OCI-LY7 (cell line): ENCODE measurements at regions not wholly inside any gene's neighbourhood (a gene's known extent, or its start where the extent isn't known, plus 50 kb on each side); places are given as distances from the start of the nearest gene placed in this dataset.

Experiments
- BruUV-seq: library from RNA; stranded (reverse); fragments of 400-500 nt; replicated peaks from 2 replicates; lab custom pipeline; 2021; lab: Mats Ljungman, UMichigan
- CTCF ChIA-PET: fragments of 300-600 bp; sonication (Branson Sonifier 250); formaldehyde crosslinking; loops from one replicate; lab custom pipeline; 2022; ENCODE audit warnings: antibody characterized with exemption; ENCODE audit not compliant: unreplicated experiment; lab: Charles Lee
- POLR2A ChIA-PET: fragments of 300-600 bp; sonication (Branson Sonifier 250); formaldehyde crosslinking; loops from one replicate; lab custom pipeline; 2022; ENCODE audit warnings: antibody characterized with exemption; lab: Charles Lee
- DNase-seq: peaks from one replicate; pipeline ENCODE4 v3.0.0-alpha.2; 2015; ENCODE audit warnings: low spot score
- H2AFZ ChIP-seq: fragments of 200-600 bp; sonication (generic), shearing (Covaris generic); 2 replicates; pipeline ENCODE4 v1.6.1; 2014; ENCODE audit warnings: mild to moderate bottlenecking, antibody characterized with exemption, low read length, moderate library complexity
- H3K27ac ChIP-seq: fragments of 200-600 bp; sonication (generic); 2 replicates; pipeline ENCODE4 v1.5.1; 2014; ENCODE audit warnings: mixed run types, low read depth, mild to moderate bottlenecking, moderate library complexity, low read length, inconsistent platforms; ENCODE audit not compliant: poor library complexity, severe bottlenecking
- H3K36me3 ChIP-seq: fragments of 200-600 bp; sonication (generic); 2 replicates; pipeline ENCODE4 v1.6.1; 2014; ENCODE audit warnings: mild to moderate bottlenecking, antibody characterized with exemption, low read length, moderate library complexity, mixed read lengths; ENCODE audit not compliant: insufficient read depth
- H3K4me1 ChIP-seq: fragments of 200-600 bp; sonication (generic); 2 replicates; pipeline ENCODE4 v1.5.1; 2014; ENCODE audit warnings: mild to moderate bottlenecking, low read length; ENCODE audit not compliant: insufficient read depth, poor library complexity, severe bottlenecking
- H3K4me2 ChIP-seq: fragments of 200-600 bp; sonication (generic); 2 replicates; pipeline ENCODE4 v1.6.1; 2014; ENCODE audit warnings: mild to moderate bottlenecking, low read length
- H3K4me3 ChIP-seq: fragments of 200-600 bp; sonication (generic); 2 replicates; pipeline ENCODE4 v1.5.1; 2014; ENCODE audit warnings: mild to moderate bottlenecking, low read depth, low read length; ENCODE audit not compliant: poor library complexity, severe bottlenecking
- H3K79me2 ChIP-seq: fragments of 200-600 bp; sonication (generic); 2 replicates; pipeline ENCODE4 v1.6.1; 2016; ENCODE audit warnings: low read depth, mild to moderate bottlenecking, low read length, moderate library complexity, mixed read lengths; ENCODE audit not compliant: insufficient read depth
- H3K9me2 ChIP-seq: fragments of 200-600 bp; sonication (generic); 2 replicates; pipeline ENCODE4 v1.6.1; 2016; ENCODE audit warnings: mild to moderate bottlenecking, low read length, mixed read lengths; ENCODE audit not compliant: insufficient read depth
- H3K9me3 ChIP-seq: fragments of 200-600 bp; sonication (generic); 2 replicates; pipeline ENCODE4 v1.6.1; 2014; ENCODE audit warnings: mild to moderate bottlenecking, mixed run types, low read length, mixed read lengths
- H4K20me1 ChIP-seq: fragments of 200-600 bp; sonication (generic); 2 replicates; pipeline ENCODE4 v1.6.1; 2014; ENCODE audit warnings: mild to moderate bottlenecking, antibody characterized with exemption, low read length, moderate library complexity, mixed read lengths; ENCODE audit not compliant: insufficient read depth
- EZH2phosphoT487 ChIP-seq: fragments of 200-600 bp; sonication (generic); IDR thresholded peaks from 2 replicates; pipeline ENCODE4 v1.6.1; 2018; ENCODE audit warnings: low read depth, borderline replicate concordance, mild to moderate bottlenecking, mixed run types, antibody characterized with exemption, low read length, moderate library complexity, mixed read lengths
- intact Hi-C: fragments of 100-400 bp; cut with micrococcal nuclease; formaldehyde crosslinking; loops from one replicate; pipeline ENCODE4 v1.10.0; 2022; ENCODE audit not compliant: unreplicated experiment
- TF ChIP-seq, protein P1 (sequence below): fragments of 200-600 bp; sonication (generic); conservative IDR thresholded peaks from 2 replicates; pipeline ENCODE4 v1.5.1; 2014; ENCODE audit warnings: mild to moderate bottlenecking, antibody characterized with exemption, low read length, moderate library complexity, mixed read lengths

- H3K9me3 ChIP-seq, result no peaks in the 10 kb centered on the region
- no peak for TF ChIP-seq EZH2phosphoT487
- TF ChIP-seq, protein P1, sequence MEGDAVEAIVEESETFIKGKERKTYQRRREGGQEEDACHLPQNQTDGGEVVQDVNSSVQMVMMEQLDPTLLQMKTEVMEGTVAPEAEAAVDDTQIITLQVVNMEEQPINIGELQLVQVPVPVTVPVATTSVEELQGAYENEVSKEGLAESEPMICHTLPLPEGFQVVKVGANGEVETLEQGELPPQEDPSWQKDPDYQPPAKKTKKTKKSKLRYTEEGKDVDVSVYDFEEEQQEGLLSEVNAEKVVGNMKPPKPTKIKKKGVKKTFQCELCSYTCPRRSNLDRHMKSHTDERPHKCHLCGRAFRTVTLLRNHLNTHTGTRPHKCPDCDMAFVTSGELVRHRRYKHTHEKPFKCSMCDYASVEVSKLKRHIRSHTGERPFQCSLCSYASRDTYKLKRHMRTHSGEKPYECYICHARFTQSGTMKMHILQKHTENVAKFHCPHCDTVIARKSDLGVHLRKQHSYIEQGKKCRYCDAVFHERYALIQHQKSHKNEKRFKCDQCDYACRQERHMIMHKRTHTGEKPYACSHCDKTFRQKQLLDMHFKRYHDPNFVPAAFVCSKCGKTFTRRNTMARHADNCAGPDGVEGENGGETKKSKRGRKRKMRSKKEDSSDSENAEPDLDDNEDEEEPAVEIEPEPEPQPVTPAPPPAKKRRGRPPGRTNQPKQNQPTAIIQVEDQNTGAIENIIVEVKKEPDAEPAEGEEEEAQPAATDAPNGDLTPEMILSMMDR, result no peak
- H3K79me2 ChIP-seq, result no peaks in the 10 kb centered on the region
- no peaks in the 10 kb centered on the region for H3K9me2 ChIP-seq
- no peaks in the 10 kb centered on the region for H4K20me1 ChIP-seq
- no peak for DNase-seq
- ChIA-PET CTCF (no interaction called here), POLR2A (no interaction called here)
- H3K4me2 ChIP-seq, result no peak overlapping the region
- no peak overlapping the region for H2AFZ ChIP-seq
- no peak overlapping the region for H3K4me3 ChIP-seq
- no peaks in the 10 kb centered on the region for H3K36me3 ChIP-seq
- no peak overlapping the region for H3K27ac ChIP-seq
- peaks cover 2% of the 10 kb centered on the region for H3K4me1 ChIP-seq
- BruUV-seq, result no TSS peak
- intact Hi-C loops, result no loop called here
Measured at GRCh38 chr3:154852515-154852914, 227.6 kb upstream of the MME start.

- H2AFZ ChIP-seq, result peak overlapping the region; percentile 34; the same call in 1 of the 2 replicates
- H3K79me2 ChIP-seq, result no peaks in the 10 kb centered on the region
- no peak overlapping the region for H3K27ac ChIP-seq
- no peak overlapping the region for H3K4me3 ChIP-seq
- ChIA-PET CTCF (no interaction called here), POLR2A (interaction anchor here (0.6 kb wide), 1 partner anchor 87 kb away, joined by 3 read pairs; no protein-coding TSS in a partner anchor)
- DNase-seq, result no peak
- H3K36me3 ChIP-seq, result no peaks in the 10 kb centered on the region
- intact Hi-C loops, result no loop called here
- H3K9me2 ChIP-seq, result no peaks in the 10 kb centered on the region
- H3K9me3 ChIP-seq, result no peaks in the 10 kb centered on the region
- no TSS peak for BruUV-seq
- no peak for TF ChIP-seq EZH2phosphoT487
- TF ChIP-seq, protein P1, result no peak
- no peak overlapping the region for H3K4me2 ChIP-seq
- no peaks in the 10 kb centered on the region for H4K20me1 ChIP-seq
- no peaks in the 10 kb centered on the region for H3K4me1 ChIP-seq
Measured at GRCh38 chr3:154851644-154852043, 228.5 kb upstream of the MME start.

GRCh38 chr3:154850921-154851320 is 229.2 kb upstream of the MME start:
- no peak for TF ChIP-seq EZH2phosphoT487
- TF ChIP-seq, protein P1, result no peak
- Histone ChIP-seq H3K36me3 (no peaks in the 10 kb centered on the region), H3K4me3 (no peak overlapping the region), H3K9me3 (no peaks in the 10 kb centered on the region), H3K4me1 (peaks cover 4% of the 10 kb centered on the region), H4K20me1 (no peaks in the 10 kb centered on the region), H3K79me2 (no peaks in the 10 kb centered on the region), H3K27ac (no peak overlapping the region), H2AFZ (peak overlapping the region; percentile 34; the same call in 1 of the 2 replicates), H3K4me2 (no peak overlapping the region), H3K9me2 (no peaks in the 10 kb centered on the region)
- intact Hi-C loops, result no loop called here
- BruUV-seq, result no TSS peak
- CTCF ChIA-PET, result no interaction called here
- DNase-seq, result no peak
- POLR2A ChIA-PET, result interaction anchor here (0.6 kb wide), 1 partner anchor 88 kb away, joined by 3 read pairs; no protein-coding TSS in a partner anchor
